HG02840 (cell line): ENCODE measurements at regions not wholly inside any gene's neighbourhood (a gene's known extent, or its start where the extent isn't known, plus 50 kb on each side); places are given as distances from the start of the nearest gene placed in this dataset.

Source experiments
- ATAC-seq: cut with Tn5 transposase; IDR thresholded peaks from one replicate; pipeline ENCODE4 v1.9.1; 2021; ENCODE audit warnings: mild to moderate bottlenecking, moderate library complexity, moderate number of reproducible peaks; ENCODE audit not compliant: unreplicated experiment, low FRiP score

DNA sequence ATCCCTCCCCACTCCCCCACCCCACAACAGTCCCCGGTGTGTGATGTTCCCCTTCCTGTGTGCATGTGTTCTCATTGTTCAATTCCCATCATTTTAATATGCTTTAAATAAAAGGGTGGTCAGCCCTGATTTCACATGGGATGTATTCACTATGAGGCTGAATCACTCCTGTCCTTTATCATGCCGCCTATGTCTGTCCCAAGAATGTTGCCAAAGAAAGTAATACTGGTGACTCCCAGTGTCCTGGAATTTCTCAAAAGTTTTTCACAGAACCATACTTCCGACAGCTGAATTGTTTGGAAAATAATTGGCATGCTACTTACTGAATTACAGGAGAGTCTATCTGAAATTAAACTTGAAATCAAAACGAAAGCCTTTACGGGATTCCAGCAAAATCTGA is 217.7 kb downstream of the HAO1 start:
- ATAC-seq = no peak

DNA sequence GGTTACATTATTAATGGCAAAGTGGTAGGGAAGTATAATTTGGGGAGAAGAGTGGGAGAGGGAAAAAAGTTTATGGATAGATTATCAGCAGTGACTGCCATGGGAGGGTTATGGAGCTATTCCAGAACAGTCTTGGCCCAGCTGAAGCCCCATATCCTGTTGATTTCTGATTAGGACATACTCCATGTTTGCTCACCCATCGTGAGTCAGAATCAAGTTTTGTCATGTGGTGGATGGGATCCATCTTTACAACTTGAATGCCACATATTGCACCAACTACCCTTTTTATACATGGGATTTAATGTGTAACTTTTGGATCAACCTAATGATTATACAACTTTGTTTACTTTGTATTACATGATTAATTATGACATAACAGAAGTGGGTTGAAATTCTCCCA is 217.0 kb downstream of the HAO1 start:
- ATAC-seq = no peak

DNA sequence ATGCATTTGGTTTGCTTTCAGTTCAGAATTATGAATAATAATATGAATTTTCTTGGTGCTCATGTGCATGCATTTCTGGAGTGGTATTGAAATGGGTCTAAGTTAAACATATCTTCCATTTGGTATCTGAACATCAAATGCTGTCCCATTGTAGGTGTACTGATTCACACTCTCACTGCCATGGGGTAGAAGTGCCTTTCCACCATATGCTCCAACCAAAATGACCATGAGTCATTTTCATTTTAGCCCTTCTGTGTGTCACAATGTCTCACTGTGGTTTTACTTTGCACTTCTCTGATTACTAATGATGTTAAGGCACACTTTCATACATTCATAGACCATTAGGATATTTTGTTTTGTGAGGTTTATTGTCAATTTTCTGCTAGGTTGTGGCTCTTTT is 211.9 kb downstream of the HAO1 start:
- ATAC-seq = no peak

DNA sequence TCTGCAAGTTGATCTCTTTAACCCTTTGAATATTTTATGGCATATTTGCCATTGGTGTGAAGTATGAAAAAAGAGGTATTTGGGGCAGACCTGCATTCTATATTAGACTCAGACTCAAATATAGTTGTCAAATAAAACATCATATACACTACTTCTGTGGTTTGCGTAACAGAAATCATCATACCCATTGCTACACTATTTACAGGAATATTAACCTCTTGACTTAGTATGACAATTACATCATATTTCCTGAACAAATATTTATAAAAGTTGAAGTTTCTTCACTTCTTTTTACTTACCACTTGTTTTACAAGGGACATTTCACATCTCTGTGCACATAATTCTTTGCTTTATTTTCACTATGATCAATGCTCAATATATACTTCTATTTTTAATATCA is 206.0 kb downstream of the HAO1 start:
- no peak for ATAC-seq

DNA sequence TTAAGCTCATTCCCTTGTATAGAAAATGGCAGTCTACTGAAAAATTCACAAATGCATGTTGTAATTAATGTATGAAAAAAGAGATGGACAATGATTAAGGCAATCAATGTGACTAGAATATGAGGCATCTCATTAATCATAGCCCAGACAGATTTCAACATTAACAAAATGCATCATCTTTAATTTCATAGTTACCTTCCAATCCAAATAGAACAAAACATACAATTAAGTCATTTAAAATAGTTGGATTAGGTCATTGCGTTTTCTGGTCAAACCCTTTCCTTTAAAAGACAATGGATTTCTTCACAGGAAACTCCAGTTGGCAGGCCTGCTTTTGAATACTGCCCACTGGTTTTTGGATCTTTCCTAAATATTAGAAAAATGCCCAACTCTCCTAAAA is 203.9 kb downstream of the HAO1 start:
- no peak for ATAC-seq

DNA sequence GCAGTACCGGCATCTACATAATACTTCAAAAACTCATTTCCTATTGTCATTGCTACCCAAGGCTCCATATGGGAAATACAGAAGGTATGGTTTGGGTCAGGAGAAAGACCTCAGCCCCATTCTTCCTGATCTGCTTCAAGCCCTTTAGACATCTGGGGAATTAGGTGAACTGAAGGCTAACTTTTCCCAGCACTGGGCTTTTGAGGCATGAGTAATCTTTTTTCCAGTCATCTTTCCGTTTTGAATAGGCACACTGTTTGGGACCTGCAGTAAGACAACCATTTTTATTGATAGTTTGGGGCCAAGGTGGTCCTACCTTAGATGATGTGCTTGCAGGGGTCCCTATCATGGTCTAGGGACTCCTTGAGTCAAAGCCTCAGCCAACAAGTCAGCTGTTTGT is 198.4 kb downstream of the HAO1 start:
- ATAC-seq = no peak

DNA sequence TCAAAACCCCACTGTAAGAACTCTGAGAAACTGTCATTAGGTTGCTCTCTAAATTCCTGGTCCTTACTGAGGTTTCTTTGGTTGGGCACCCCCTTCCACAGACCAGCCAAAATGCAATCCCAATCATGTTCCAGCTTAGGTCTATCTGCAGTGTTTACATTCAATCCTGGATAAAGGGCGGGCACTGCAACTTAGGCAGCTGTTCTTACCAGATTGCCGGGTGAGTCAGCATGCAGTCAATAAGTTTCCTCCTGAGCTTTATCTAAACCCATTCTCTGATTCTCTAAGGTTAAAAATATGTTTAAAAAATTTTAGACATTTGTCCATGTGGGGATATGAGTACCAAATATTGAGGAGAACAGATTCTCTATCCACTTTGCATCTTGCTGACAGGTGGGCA is 197.8 kb downstream of the HAO1 start:
- no peak for ATAC-seq

DNA sequence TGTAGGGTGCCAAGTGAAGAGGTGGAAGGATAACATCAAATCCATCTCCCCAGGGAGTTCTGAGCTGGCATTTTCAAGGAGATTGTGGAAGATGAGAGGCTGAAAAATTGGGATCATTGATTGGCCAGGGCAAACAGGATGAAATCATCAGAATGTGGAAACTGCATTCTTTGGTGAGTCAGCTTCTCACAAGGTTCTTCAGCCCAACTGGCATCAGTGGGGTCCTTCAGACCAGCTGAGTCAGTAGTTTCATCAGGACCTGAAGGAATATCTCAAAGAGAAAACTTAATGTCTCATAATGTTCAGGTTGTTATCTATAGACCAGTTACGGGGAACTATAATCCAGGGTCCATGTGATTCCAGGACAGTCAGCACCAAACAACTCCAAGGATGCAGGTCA is 195.8 kb downstream of the HAO1 start:
- no peak for ATAC-seq

DNA sequence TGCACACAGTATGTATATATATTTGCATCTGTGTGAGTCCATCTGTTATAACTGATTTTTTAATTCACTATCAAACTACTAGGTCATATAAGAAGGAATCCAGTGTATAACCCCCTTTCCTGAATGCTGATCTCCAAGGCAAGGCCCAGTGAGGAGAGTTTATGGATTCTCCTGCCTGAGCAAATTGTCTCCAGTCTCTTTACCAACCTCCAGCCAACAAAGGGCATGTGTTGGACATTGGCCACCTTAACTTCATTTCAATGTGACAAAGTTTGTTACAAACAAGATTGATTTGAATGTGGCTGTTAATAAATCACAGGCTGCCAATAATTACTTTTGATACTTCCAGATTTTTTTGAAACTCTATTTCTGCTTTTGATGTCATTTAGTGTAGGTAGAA is 191.6 kb downstream of the HAO1 start:
- ATAC-seq = no peak

DNA sequence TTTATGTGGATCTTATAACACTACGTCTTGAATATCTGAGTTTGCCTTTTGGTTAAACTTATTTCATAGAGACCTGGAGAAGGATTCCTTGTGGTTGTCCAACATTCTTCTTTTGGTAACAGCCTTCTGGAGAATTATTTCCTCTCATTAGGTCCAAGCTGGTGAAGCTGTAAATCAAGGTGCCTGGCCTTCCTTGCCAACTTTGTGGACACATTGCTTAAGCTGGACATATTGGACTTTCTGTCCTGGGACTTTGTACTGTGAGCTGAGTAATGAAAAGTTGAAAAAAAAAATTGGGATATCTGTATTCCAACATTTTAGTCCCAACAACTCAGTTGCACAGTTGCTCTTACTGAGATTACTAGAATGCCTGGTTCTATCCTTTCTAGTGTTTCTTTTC is 186.2 kb downstream of the HAO1 start:
- no peak for ATAC-seq

DNA sequence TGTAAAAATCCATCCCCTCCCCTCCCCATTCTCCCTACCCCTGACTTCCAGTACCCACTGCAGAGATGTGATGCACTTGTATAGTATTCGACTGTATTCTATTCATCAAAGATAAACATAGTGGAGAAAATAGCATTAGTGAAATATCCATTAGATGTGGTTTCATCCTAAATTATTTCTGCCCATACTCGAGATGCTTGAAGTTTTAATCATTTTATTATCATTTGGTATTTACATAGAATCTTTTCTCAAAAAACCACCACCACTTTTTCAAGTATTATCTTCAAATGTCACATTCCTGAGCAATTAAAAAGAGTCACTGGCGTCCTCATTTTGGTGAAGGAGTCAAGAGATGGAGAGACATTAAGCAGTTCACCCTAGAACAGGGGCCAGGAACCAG is 181.9 kb downstream of the HAO1 start:
- no peak for ATAC-seq

DNA sequence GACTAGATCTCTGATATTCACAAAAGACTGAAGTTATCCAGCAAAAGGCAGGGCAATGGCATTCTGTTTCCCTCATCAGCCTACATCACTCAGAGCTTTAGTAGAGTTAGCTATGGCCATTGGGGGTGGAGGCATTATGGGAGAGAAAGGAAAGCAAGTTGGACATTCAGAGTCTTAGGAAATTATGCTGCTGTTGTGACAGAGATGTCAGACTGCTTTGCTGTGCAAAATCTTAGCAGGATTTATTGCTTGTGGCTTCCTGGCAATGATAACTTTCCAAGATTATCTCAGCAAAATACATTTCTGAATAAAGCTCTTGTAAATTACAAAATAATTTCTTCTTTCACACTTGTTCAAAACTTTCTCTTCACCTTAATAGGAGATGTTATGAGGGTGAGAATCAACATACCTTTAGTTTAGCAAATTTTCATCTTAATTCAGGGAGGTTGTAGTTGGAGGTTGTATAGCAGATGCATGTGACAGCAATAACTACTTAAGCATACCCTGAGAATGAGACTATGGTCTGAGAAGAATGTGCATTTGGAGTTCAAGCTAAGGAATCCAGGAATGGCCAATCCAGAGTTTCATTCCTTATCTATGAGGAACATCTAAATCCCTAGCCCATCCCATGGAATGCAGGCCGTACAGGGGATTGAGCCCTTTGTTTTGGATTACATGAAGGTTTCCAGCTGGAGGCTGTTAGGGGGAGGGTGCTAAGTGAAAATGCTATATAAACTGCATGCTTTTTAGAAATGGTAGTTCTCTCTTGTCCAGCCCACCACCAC is 179.8 kb downstream of the HAO1 start:
- ATAC-seq = no peak

DNA sequence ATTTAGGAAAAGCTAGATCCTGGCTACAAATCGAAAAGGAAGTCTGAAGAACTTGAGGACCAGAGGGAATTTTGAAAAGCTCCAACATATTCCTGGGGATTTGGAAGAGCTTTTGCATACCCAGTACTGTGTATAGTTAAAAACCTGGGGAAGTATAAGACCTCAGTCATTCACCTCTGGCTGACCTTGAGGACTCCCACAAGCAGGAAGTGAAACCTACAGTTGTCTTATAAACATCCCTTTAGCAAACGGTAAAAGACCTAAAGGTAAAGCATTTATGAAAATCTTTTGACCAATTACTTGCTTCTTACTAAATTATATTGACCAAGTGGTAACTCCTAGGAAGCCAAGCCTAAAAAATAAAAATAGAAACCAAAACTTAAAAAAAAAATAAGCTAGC is 175.0 kb downstream of the HAO1 start:
- no peak for ATAC-seq

DNA sequence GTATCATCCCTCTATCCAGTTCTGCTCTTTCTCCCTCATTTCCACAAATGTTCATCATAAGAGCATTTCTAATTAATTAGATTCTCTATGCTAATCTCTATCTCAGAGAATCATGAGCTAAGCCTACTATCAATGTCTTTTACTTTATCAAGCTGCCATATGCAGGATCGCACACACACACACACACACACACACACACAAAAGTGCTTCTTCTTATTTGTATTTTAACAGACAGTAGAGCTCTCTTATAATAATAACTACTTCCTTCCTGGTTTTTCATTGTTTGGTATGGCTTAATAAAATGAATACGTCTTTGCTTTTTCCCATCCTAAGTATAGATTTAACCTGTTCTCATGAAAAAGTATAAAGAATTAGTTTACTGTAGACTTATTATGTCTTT is 170.2 kb downstream of the HAO1 start:
- ATAC-seq = no peak

DNA sequence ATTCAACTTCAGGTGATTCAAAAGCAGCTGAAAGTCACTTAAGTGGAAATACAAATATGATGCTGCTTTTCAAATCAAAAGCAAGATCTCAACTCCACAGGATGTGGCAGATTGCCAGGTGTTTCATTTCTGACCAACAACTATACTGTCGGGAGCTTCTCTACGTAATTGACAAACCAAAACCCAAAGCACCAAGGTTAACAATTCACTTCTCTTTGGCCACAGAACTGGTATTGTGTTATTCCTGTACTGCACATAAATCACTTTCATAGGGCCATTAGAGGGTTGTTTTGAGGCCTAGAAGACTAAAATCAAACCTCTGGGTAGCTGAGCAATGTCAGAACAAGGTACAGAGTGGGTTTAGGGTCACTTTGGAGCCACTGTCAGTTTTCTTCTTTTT is 169.7 kb downstream of the HAO1 start:
- ATAC-seq = peak; percentile 99

DNA sequence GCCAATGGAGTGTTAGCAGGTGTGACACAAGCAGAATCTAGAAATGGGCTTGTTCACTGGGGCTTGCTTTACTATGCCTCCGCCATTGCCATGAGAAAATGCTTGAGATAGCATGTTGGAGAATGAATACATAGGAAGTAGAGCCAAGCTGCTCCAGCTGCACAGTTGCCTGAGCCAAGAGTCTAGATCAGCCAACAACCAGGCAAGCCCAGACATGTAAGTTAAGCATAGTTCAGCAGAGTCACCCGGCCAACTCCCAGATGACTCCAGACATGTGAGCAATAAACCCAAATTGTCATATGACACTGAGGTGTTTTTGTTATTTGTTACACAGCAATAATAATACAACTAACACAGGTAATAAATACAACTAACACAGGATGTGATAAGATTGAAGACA is 167.9 kb downstream of the HAO1 start:
- no peak for ATAC-seq

DNA sequence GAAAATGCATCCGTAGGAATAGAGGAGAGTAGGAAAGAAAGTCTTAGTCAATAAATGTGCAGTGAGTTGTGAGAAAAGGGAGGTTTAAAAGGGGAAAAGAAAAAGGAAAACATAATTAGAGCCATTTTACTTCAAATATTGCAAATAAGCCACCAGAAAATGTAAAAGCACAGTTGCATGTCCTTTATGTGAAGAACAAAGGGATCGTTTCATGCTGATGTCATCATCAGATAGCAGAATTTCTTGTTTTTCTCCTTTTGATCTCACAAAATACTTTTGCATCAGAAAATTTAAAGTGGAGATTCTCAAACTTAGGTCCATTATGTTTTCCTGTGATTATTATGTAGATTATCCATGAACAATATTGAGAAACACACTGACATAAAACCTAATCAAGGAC is 166.7 kb downstream of the HAO1 start:
- ATAC-seq = no peak

DNA sequence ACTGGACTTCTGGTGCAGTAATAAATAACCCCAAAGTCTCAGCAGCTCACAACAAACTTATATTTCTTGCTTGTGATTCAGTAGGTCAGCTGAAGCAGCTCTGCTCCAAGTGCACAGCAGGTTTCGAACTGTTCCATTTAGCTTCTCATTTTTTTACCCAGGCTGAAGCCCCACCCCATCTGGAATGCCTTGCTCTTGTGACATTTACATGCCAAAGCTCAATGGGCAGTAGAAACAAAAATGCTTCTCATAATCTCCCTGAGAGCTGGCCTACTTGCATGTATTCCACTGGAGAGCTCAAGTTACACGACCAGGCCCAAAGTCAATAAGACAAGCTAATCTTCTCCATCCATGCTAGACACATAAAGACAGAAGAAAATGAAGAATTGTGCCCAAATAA is 165.2 kb downstream of the HAO1 start:
- ATAC-seq = no peak

DNA sequence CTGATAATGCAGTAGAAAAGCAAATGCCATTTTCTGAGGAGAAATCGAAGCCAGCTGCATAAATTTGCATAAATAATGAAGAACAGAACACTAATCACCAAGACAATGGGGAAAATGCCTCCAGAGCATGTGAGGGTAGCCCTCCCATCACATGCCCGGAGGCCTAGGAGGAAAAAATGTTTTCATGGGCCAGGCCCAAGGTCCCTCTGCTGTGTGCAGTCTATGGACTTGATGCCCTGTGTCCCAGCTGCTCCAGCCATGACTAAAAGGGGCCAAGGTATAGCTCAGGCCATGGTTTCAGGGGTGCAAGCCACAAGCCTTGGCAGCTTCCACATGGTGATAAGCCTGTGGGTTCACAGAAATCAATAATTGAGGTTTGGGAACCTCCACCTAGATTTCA is 164.1 kb downstream of the HAO1 start:
- ATAC-seq = no peak

DNA sequence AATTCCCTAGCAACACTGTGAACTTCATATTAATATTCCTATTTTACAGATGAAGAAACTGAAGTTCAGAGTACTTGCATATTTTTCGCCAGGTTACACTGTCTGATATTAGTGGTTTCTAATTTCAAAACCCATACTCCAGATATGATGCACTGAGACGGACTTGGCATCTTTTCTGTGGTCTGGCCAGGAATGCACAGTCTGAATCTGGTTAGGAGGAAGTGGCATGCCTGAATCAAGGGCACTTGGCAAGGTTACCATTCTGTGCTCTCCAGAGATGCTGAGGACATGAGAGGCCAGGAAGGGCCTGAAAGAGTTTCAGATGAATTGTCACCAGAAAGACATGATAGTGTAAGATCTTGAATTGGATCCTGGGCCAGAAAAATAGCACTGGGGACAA is 150.1 kb downstream of the HAO1 start:
- ATAC-seq = no peak

DNA sequence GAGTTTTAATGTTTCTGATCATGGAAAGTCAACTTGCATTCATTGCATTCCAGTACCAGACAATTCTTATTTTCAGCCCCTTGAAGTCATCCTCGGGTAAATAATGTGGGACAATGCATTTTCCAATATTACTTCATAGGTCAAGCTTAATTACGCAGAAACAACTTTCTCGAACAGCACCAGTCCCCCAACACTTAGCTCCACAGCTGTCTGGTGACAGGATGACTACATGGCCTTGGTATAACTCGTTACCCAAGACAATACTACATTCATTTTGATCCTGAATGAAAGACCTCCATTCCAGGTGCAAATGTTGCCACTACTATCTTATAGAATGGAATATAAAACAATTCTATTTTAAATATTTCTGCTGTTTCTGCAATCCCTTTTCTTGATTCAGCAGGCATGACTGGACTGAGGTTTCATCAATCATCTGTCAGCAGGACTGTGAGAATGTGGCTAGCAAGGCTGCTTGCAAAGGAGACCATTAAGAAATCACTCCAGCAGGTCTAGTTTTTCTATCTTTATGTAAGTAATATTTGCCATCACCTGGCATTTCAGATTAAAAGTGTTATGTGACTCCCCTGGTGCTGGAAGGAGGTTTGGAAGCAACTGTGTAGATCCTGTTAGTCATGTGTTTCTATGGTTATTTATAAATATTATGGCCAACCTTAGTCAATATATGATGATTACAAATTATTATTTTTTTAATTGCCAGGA is 147.9 kb downstream of the HAO1 start:
- ATAC-seq = no peak

DNA sequence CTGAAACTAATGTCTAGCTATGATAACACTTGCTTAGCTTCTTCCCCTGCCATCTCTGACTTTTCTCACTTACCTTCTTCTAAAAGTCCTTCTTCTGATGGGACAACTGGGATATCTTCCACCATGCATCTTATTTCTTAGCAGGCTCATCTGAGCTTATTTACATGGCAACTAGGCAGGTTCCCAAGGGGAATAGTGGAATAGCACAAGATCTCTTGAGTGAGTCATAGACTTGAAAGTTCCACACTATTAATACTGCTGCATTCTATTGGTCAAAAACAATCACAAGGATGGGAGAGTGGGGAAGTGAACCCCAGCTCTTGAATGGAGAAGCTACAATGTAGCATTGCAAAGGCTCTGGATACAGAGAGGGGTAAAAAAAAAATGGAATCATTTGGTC is 142.1 kb downstream of the HAO1 start:
- no peak for ATAC-seq
